GM18505 (cell line): ENCODE measurements at regions not wholly inside any gene's neighbourhood (a gene's known extent, or its start where the extent isn't known, plus 50 kb on each side); places are given as distances from the start of the nearest gene placed in this dataset.
"Not testable (repeated sequence)": the region's sequence is repeated elsewhere in the genome, so short reads cannot be mapped to it uniquely, and the experiment has no call there.

Source experiments
- ATAC-seq: cut with Tn5 transposase; IDR thresholded peaks from one replicate; pipeline ENCODE4 v1.9.1; 2021; ENCODE audit not compliant: unreplicated experiment
- POLR2A ChIP-seq: IDR thresholded peaks from 4 replicates; pipeline ENCODE4 v1.6.1; 2011; ENCODE audit warnings: borderline replicate concordance; ENCODE audit not compliant: insufficient read depth, insufficient read length; ENCODE audit errors: extremely low read depth

GRCh38 chr3:80357761-80358160, 590.0 kb upstream of the ROBO1 start:
- no peak for TF ChIP-seq POLR2A
- ATAC-seq, result no peak

- TF ChIP-seq POLR2A, result no peak
- no peak for ATAC-seq
Observed at GRCh38 chr3:80355144-80355543, 587.3 kb upstream of the ROBO1 start.

GRCh38 chr3:80351201-80351600, 583.4 kb upstream of the ROBO1 start:
- no peak for TF ChIP-seq POLR2A
- no peak for ATAC-seq

GRCh38 chr3:80350771-80351170, 583.0 kb upstream of the ROBO1 start:
- ATAC-seq, result no peak
- no peak for TF ChIP-seq POLR2A

- no peak for TF ChIP-seq POLR2A
- ATAC-seq, result no peak
Observed at GRCh38 chr3:80338366-80338765, 570.6 kb upstream of the ROBO1 start.

- no peak for ATAC-seq
- no peak for TF ChIP-seq POLR2A
Observed at GRCh38 chr3:80334534-80334933, 566.7 kb upstream of the ROBO1 start.

GRCh38 chr3:80331494-80332170, 563.8 kb upstream of the ROBO1 start:
- no peak for TF ChIP-seq POLR2A
- ATAC-seq, result no peak

GRCh38 chr3:80314541-80314940, 546.7 kb upstream of the ROBO1 start:
- not testable (repeated sequence) for ATAC-seq

GRCh38 chr3:80308637-80309036, 540.8 kb upstream of the ROBO1 start:
- ATAC-seq, result no peak
- TF ChIP-seq POLR2A, result no peak

- no peak for ATAC-seq
- TF ChIP-seq POLR2A, result no peak
Observed at GRCh38 chr3:80307844-80308243, 540.0 kb upstream of the ROBO1 start.

- no peak for ATAC-seq
- TF ChIP-seq POLR2A, result no peak
Observed at GRCh38 chr3:80297720-80298119, 529.9 kb upstream of the ROBO1 start.

- no peak for TF ChIP-seq POLR2A
- no peak for ATAC-seq
Observed at GRCh38 chr3:80285388-80285787, 517.6 kb upstream of the ROBO1 start.

- no peak for ATAC-seq
Observed at GRCh38 chr3:80283783-80284182, 516.0 kb upstream of the ROBO1 start.

GRCh38 chr3:80278056-80278455, 510.3 kb upstream of the ROBO1 start:
- TF ChIP-seq POLR2A, result no peak
- no peak for ATAC-seq

More at GRCh38 chr3:80283783-80284182, 516.0 kb upstream of the ROBO1 start:
- TF ChIP-seq POLR2A, result no peak

- no peak for ATAC-seq
- TF ChIP-seq POLR2A, result no peak
Observed at GRCh38 chr3:80275120-80275519, 507.3 kb upstream of the ROBO1 start.
